Colonic mucosa (tissue), 4 donors: ENCODE measurements at regions not wholly inside any gene's neighbourhood (a gene's known extent, or its start where the extent isn't known, plus 50 kb on each side); places are given as distances from the start of the nearest gene placed in this dataset.

Source experiments
- DNase-seq: peaks from one replicate; pipeline ENCODE4 v3.0.0-alpha.2; 2020
- H3K27ac ChIP-seq: fragments of 200-600 bp; one replicate; pipeline ENCODE4 v1.8.0; 2021
- H3K27me3 ChIP-seq: fragments of 200-600 bp; one replicate; pipeline ENCODE4 v1.8.0; 2021
- H3K36me3 ChIP-seq: fragments of 200-600 bp; one replicate; pipeline ENCODE4 v1.8.0; 2021
- H3K4me1 ChIP-seq: fragments of 200-600 bp; one replicate; pipeline ENCODE4 v1.8.0; 2021; ENCODE audit warnings: mild to moderate bottlenecking
- H3K4me3 ChIP-seq: fragments of 200-600 bp; one replicate; pipeline ENCODE4 v1.8.0; 2021
- H3K9ac ChIP-seq, 2 donors: one replicate each; pipeline ENCODE4 v1.7.0; 2013; ENCODE audit warnings: control low read depth in 2 of 2, low read depth in 2 of 2, low read length in 2 of 2
- H3K9me3 ChIP-seq: fragments of 200-600 bp; one replicate; pipeline ENCODE4 v1.8.0; 2021
- CTCF ChIP-seq: fragments of 200-600 bp; IDR thresholded peaks from one replicate; pipeline ENCODE4 v1.8.0; 2022; ENCODE audit warnings: antibody characterized with exemption, mild to moderate bottlenecking
- intact Hi-C: fragments of 100-400 bp; cut with DNase I; formaldehyde crosslinking; loops from one replicate; pipeline ENCODE4 v1.14.1; 2022
- donor health status: healthy.
- donor health status: DM: no; HTN: no; CAD: no.
- donor health status: DM: no; HTN: no; CAD: no.

DNA sequence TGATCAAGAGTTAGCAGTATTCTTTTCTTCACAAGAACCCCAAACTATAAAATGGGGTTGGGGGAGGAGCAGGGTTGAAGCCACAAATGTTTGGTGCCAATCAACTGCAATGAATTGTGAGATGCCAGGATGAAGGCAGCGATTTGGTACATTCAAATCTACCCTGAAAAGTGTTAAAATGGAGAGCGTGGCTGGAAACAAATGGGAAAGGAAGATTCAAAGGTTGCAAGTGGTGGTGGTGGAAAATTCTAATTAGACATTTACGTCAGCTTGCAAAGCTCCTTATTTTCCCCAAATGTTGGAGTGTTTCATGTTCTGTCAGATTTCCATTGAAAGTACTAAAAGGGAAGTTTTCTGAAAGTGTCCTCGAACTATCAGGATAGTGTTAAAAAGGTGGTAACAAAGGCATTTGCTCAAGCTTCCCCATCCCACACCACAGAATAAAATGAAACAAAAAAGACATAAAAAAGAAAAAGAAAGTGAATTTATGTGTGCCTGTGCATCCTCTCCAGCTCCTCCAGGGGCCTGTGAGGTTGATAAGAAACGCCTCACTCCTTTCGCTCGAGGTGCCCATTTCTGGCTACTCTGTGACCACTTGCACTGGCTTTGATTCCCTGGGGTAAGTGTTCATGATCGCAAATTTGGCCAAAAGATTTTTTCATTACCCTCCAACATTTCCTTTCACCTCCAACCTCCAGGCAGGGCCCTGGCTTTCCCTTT lies 424.1 kb upstream of the POU3F3 start:
- H3K27me3 ChIP-seq, result no peaks in the 10 kb centered on the region
- H3K9ac ChIP-seq, result no peak overlapping the region
- no peak for TF ChIP-seq CTCF
- intact Hi-C loops, result no loop called here
- no peak for DNase-seq
- H3K9me3 ChIP-seq, result no peaks in the 10 kb centered on the region
- no peaks in the 10 kb centered on the region for H3K36me3 ChIP-seq
- no peaks in the 10 kb centered on the region for H3K4me1 ChIP-seq
- no peak overlapping the region for H3K27ac ChIP-seq
- H3K4me3 ChIP-seq, result no peak overlapping the region

DNA sequence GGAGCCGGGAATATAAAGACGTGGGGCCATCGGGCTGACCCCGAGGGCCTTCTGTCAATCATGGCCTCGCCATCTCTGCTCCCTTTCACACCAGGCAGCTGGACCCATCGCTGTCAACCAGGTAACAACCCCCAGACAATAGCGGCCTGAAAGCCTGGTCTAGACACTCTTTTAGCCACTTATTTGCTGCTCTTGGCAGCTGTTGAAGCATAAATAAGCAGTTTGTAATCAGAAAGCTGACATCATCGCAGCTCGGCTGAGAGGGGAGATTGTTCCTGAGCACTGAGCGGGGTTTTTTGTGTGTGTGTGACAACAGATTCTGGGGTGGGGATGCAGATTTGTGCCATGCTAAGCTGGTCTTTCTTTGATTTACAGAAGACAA lies 423.6 kb upstream of the POU3F3 start:
- DNase-seq, result no peak
- Histone ChIP-seq H3K27ac (no peak overlapping the region), H3K36me3 (no peaks in the 10 kb centered on the region), H3K9ac (no peak overlapping the region), H3K4me3 (no peak overlapping the region), H3K27me3 (no peaks in the 10 kb centered on the region), H3K9me3 (no peaks in the 10 kb centered on the region), H3K4me1 (no peaks in the 10 kb centered on the region)
- intact Hi-C loops, result no loop called here
- no peak for TF ChIP-seq CTCF

DNA sequence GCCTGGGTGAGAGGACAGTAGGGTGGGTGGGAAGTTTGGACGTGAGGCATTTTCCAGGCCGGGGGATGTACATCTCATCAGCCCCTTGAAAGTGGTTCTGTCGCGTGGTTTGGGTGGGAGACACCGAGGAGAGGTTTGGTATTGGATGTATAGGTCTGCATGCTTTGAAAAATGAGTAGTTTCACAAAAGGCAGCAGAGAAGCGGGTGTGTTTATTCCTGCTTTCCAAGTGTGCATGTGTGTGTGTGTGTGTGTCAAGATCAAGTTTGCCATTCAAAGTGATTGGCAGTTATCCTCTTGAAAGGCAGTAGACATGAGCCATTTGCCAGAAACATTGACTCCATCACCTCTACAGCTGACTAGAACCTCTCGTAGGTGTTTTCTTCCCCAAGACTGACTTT lies 423.1 kb upstream of the POU3F3 start:
- Histone ChIP-seq H3K4me3 (no peak overlapping the region), H3K4me1 (no peaks in the 10 kb centered on the region), H3K9me3 (no peaks in the 10 kb centered on the region), H3K9ac (no peak overlapping the region), H3K27ac (no peak overlapping the region), H3K27me3 (no peaks in the 10 kb centered on the region), H3K36me3 (no peaks in the 10 kb centered on the region)
- DNase-seq, result no peak
- intact Hi-C loops, result no loop called here
- TF ChIP-seq CTCF, result no peak

DNA sequence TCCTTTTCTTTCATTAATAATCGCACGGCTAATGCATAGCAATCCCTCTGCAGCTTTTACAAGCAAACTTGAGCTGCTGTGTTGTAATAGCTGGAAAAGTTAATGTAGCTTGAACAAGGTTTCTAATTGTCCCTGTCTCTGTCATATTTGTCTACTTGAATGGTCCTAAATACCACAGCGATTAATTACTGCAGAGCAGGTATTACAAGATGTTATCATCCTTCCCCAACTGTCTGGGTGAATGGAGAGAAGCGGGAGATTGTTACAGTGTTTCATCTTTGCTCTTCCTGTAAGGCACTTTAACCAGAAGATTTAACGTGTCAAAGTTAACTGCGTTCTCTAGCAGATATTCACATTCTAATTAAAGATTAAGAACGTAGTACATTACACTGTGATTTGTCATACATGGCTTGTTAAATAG lies 422.2 kb upstream of the POU3F3 start:
- intact Hi-C loops, result no loop called here
- Histone ChIP-seq H3K4me3 (no peak overlapping the region), H3K27me3 (no peaks in the 10 kb centered on the region), H3K27ac (no peak overlapping the region), H3K4me1 (no peaks in the 10 kb centered on the region), H3K36me3 (no peaks in the 10 kb centered on the region), H3K9ac (no peak overlapping the region), H3K9me3 (no peaks in the 10 kb centered on the region)
- no peak for DNase-seq
- TF ChIP-seq CTCF, result no peak

DNA sequence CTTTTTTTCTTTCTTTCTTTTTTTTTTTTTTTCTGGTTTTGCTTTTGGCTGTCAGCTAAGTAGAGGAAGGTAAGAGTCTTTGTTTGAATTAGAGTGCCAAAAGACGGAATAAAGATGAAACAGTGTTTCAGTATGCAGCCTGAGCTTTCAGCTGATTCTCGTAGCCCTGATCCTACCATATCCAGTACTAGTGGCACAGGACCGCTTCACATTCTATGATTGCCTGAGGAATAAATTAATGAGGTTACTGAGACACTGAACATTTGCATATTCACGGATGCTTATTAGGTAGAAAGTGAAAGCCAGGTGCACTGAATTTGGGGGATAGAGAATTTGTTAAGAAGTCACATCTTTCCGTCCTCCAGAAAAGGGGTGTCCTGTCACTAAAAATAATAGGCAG lies 421.5 kb upstream of the POU3F3 start:
- intact Hi-C loops, result no loop called here
- Histone ChIP-seq H3K9me3 (no peaks in the 10 kb centered on the region), H3K27me3 (no peaks in the 10 kb centered on the region), H3K27ac (no peak overlapping the region), H3K4me3 (no peak overlapping the region), H3K36me3 (no peaks in the 10 kb centered on the region), H3K4me1 (no peaks in the 10 kb centered on the region), H3K9ac (no peak overlapping the region)
- TF ChIP-seq CTCF, result no peak
- no peak for DNase-seq
